ENCODE measurements at regions not wholly inside any gene's neighbourhood (a gene's known extent, or its start where the extent isn't known, plus 50 kb on each side); places are given as distances from the start of the nearest gene placed in this dataset.

- no peak for DNase-seq
These were observed 194.4 kb downstream of the TMX3 start for GRCh38 chr18:68520406-68521075.

- DNase-seq: no peak
These were observed 195.6 kb downstream of the TMX3 start for GRCh38 chr18:68519336-68519735.

DNA sequence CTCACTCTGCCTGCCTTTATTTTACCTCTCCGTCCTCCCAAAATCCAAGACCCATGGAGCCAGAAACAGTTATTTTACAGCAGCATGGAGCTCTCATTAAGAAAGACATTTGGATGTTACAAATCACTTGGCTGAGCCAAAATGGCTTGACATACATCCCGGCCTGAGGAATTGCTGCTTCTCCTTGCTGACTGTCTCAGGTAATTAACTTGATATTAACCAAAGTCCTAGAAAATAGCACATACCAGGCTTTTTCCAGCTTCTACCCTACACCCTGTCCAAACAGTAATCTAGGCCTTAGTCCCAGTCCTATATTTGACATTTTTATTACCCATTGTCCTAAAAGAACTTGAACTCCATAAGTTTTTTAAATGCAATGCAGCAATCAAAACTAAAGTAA lies 205.0 kb downstream of the TMX3 start:
- no peak for DNase-seq

GRCh38 chr18:68507781-68508180 lies 207.1 kb downstream of the TMX3 start:
- no peak for DNase-seq

- no peak for DNase-seq
These were observed 209.7 kb downstream of the TMX3 start for GRCh38 chr18:68505178-68505574.

- no peak for DNase-seq
These were observed 210.3 kb downstream of the TMX3 start for GRCh38 chr18:68504441-68505177.

- no peak for DNase-seq
These were observed 214.4 kb downstream of the TMX3 start for GRCh38 chr18:68500556-68500955.

DNA sequence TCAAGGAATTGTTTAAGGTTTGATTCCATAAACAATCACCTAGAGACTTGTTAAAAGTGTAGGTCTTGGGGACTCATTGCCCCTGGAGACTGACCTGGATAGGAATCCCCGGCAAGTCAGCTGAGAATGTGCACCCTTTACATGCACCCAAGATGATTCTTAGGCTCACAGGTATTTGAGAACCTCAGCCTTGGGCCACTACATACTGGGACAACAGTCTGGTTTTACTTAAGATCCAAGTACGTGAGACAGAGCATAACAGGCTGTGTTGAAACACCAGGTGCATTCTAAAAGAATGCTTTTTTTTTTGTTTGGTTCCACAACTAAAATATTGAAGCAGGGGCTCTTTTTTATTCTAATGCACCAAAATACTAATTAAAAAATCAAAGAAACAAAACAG lies 215.8 kb downstream of the TMX3 start:
- DNase-seq: no peak

DNA sequence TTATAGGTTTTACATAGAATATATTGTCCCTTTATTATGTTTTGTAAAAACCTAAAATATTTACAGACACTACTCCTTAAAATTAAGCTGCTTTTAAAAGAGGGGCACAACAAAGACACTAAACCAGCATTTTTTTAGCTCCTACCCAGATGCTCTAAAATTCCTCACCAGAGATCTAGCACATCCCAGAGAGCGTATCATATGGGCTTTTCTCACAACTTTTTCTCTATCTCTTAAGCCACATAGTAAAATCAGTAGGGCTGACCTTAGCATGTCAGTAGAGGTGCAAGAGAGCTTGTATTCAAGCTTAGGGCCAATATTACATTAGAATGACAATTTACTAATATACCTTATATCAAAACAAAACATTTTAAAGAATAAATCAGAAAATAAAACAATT lies 216.3 kb downstream of the TMX3 start:
- DNase-seq: no peak

DNA sequence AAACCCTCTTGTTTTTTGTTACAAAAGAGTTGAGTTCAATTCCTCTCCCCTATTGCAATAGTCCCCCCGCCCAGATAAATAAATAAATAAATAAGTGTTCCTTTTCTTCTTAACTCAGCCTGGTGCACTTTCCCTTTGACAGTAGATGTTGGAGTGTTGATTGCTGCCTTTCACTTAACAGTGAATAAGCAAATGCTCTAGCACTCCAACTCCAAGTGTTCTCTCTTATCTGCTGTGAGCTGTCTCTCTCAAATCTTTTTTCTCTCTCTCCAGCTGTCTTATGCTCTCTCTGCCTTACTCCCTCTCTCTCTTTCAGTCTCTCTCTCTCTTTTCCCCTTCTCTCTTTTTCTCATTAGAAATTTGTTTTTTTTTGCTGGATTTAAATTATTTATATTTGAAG lies 216.7 kb downstream of the TMX3 start:
- DNase-seq: no peak

GRCh38 chr18:68494802-68495581 lies 219.9 kb downstream of the TMX3 start:
- no peak for DNase-seq

DNA sequence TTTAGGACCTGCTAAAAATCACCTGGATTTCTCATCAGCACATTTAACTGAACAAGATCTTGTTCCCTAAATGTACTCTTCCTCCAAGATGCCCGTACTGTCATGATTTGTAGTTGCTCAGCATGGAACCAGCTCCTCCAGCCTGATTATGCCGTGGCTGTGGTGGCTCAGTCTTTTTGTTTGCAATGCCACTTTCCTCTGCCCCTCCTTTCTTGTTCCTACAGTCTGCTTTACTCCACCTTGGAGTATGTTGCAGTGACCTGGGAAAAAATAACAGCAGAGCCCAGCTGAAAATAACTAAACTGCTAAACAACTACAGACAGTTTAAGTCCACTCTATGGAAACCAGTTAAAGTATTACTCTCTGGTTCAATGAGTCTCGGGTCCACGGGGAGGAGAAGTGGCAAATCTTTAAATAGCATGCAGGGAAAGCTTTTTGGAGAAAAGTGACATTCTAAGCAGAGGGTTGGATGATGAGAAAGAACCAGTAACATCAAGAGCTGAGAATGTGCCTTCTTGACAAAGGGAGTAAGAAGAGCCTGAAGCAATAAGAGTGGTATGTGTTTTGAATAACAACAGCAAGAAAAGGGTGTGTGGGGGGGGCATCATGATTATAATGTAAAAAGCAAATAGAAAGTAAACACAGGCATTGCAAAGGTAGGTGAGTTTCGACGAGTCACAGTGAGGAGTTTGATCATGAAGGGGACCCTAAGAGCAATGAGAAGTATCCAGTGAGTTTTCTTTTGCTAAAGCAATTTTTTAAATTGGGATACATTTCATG lies 225.7 kb downstream of the TMX3 start:
- DNase-seq: no peak

DNA sequence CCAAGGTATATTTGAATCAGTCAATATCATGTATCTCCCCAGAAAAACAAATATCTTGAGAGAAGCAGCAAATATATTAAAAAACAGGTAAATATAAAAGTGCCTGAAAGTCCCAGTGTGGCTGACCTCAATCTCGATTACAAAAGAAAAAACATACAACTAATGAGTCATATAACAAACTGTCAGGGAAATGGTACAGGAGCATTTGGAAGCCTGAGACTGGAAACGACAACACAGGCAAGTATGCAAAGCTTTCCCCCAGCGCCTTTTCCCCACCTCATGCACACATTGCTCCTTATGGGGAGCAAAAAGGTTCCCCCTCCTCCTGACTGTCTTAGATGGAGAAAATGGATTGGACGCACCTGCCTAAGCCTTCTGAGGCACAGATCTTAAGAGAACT lies 230.7 kb downstream of the TMX3 start:
- no peak for DNase-seq

GRCh38 chr18:68482815-68483214 lies 232.1 kb downstream of the TMX3 start:
- no peak for DNase-seq

DNA sequence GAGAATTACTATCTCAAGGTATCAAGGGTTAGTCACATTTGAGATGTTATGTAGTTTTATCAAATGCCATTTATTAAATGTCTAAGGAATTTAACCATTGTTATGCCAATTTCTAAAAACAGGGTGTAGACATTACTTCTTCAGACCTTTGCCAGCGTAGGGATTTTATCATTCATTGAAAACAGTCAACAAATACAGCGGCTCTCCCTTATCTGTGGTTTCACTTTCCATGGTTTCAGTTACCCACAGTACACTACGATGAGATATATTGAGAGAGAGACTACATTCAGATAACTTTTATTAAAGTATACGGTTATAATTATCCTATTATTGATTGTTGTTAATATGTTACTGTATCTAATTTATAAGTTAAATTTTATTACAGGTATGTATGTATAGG lies 234.7 kb downstream of the TMX3 start:
- DNase-seq: no peak

- no peak for DNase-seq
These were observed 236.7 kb downstream of the TMX3 start for GRCh38 chr18:68478246-68478645.

GRCh38 chr18:68475883-68476282 lies 239.0 kb downstream of the TMX3 start:
- no peak for DNase-seq

DNA sequence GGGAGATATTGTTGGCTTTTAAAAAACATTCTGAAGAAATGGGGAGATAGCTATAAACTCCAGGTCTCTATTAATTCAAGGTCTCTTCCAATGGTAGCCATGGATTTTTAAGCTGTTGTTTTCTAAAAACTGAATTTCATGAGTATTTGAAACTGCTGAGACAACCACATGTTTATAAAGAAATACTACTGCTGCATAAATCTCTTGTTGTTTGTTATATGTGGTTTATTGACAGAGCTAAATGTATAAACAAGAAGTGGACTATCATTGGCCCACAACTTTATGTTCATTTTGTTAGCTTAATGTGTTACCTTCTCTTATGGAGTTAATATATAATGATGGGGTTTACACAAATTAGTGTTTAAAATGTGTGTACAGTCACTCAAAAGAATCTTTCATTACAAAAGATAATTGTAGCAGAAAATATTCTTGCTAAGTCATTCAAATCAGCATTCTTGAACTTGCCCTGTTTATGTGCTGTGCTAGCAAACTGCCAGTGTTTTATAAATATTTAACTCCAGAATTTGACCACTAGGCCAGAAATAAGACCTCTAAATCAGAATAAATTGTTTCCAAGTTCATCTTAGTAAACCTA lies 242.1 kb downstream of the TMX3 start:
- no peak for DNase-seq

- DNase-seq: no peak
These were observed 245.8 kb downstream of the TMX3 start for GRCh38 chr18:68469049-68469625.

DNA sequence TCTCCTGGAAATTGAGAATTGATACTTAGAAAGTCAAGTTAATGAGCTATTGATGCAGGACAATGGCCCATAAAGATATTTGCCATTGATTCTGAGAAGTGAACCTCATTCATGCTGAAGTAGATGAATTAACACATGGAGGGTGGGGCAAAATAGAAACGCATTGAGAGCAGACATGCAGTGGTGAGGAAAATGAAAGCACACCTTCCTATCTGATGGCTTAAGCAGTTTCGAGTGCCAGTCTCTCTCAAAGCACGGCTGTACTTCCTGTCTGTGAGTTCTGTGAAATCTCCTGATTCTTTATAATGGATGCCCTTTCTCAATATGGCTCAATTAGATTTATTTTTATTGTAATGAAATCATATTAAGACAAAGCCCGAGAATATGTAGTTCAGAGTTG lies 247.0 kb downstream of the TMX3 start:
- DNase-seq: no peak

DNA sequence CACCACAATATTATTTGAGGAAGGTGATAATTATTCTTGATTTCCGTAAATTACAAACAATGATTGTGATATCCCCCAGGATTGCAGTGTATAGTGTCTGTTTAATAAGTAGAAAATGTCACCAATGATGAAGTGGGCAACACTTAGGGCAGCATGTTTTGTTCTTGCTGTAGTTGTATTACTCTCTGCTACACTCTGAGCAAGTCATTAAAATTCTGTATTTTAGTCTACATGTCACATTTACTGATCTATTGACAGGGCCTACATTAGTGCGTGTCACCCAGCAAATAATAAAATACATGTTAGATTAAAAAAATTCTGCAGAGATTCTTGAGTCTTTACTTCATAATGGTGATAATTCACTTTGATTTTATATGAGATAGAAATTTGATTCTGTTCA lies 247.6 kb downstream of the TMX3 start:
- no peak for DNase-seq

DNA sequence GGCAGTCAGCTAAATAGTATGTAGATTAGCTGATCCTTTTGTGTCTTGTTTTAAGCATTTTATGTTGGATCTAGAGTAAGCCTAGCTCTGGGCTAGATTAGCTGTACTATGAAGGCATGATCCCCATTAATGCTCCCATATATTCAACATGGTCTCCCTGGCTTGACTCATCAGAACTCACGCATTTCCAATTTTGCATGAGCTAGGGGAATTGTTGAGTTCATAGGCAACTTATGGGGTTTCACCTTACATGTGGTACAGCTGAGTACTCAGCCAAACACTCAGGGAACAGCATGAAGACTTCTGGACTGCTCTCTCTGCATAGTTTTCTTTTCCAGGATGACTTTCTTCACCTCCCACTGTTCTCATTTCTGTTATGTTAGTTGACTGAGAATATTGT lies 248.2 kb downstream of the TMX3 start:
- no peak for DNase-seq

Measured in suppressor macrophage treated with lipopolysaccharide for 4 hours (primary cell).